Prostate gland (tissue), 2 donors: ENCODE measurements at regions not wholly inside any gene's neighbourhood (a gene's known extent, or its start where the extent isn't known, plus 50 kb on each side); places are given as distances from the start of the nearest gene placed in this dataset.

Experiments
- CTCF ChIP-seq, 4 experiments: fragments of 200-600 bp in 2 of 4; fragments of 450-650 bp in 2 of 4; sonication (generic) in 2 of 4; IDR thresholded peaks; 1 replicate in 3 of 4; 2 replicates in 1 of 4; pipeline ENCODE4 v1.5.1; 2016 to 2019; ENCODE audit warnings: antibody characterized with exemption in 4 of 4, mild to moderate bottlenecking in 2 of 4, moderate library complexity in 2 of 4
- POLR2AphosphoS5 ChIP-seq: sonication (generic); formaldehyde crosslinking; IDR thresholded peaks from one replicate; pipeline ENCODE4 v1.6.1; 2017; ENCODE audit warnings: antibody characterized with exemption

GRCh38 chr5:115402822-115403577 lies 106.5 kb upstream of the CCDC112 start:
- no peak for TF ChIP-seq CTCF (IDR thresholded peaks at IDR 0.05)
- TF ChIP-seq POLR2AphosphoS5, result no peak
